ENCODE measurements at regions not wholly inside any gene's neighbourhood (a gene's known extent, or its start where the extent isn't known, plus 50 kb on each side); places are given as distances from the start of the nearest gene placed in this dataset.

DNA sequence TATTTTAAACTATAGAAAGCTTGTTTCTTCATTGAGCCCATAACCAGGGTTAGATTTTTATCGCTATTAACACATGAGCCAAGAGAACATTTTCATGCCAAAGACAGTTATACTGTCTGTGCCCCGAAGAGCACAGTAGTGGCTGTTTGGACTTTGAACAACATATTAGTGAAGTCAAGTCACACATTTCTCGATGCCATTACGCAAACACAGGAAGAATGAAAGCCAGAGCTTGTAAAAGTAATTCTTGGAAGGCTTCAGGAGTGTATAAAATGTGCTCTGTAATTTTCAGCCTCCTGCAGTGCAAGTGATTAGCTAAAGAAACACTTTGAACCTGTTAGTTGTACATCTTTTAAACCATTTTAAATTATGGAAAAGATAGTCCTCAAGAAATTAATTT is 590.7 kb upstream of the PITX2 start:
- H3K4me1 Mint-ChIP-seq: peaks cover 58% of the 10 kb centered on the region
- H3K9me3 Mint-ChIP-seq: no peaks in the 10 kb centered on the region
- no peaks in the 10 kb centered on the region for H3K36me3 Mint-ChIP-seq
- no peak overlapping the region for H3K27ac Mint-ChIP-seq
- H3K27me3 Mint-ChIP-seq (ENCODE audit: low read depth): no peaks in the 10 kb centered on the region
- no peak overlapping the region for H3K4me3 Mint-ChIP-seq
- TF ChIP-seq, protein P1, sequence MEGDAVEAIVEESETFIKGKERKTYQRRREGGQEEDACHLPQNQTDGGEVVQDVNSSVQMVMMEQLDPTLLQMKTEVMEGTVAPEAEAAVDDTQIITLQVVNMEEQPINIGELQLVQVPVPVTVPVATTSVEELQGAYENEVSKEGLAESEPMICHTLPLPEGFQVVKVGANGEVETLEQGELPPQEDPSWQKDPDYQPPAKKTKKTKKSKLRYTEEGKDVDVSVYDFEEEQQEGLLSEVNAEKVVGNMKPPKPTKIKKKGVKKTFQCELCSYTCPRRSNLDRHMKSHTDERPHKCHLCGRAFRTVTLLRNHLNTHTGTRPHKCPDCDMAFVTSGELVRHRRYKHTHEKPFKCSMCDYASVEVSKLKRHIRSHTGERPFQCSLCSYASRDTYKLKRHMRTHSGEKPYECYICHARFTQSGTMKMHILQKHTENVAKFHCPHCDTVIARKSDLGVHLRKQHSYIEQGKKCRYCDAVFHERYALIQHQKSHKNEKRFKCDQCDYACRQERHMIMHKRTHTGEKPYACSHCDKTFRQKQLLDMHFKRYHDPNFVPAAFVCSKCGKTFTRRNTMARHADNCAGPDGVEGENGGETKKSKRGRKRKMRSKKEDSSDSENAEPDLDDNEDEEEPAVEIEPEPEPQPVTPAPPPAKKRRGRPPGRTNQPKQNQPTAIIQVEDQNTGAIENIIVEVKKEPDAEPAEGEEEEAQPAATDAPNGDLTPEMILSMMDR (IDR thresholded peaks at IDR 0.05; ENCODE audit: unreplicated experiment): no peak
- no peak for DNase-seq (ENCODE audit: low spot score in 2 of 2, unreplicated experiment in 2 of 2)

DNA sequence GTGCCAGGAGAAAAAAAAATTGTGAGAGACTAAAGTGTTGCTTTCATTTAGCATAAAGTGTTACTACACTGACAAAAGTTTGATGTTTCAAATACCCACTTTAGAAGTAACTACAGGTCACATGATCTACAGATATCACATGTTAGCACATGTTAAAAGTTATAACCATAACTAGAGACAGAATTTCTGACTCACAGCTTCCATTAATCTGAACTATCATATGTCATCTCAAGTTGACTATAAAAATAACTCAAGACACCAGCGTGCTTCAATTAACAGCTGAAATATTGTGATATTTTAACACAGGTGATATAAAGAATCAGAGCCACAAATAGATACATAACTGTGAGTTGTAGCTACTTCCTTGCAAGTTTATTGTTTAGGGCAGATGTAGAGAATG is 591.5 kb upstream of the PITX2 start:
- TF ChIP-seq, protein P1 (IDR thresholded peaks at IDR 0.05; ENCODE audit: unreplicated experiment): no peak
- no peak overlapping the region for H3K27ac Mint-ChIP-seq
- H3K4me1 Mint-ChIP-seq: peaks cover 58% of the 10 kb centered on the region
- H3K4me3 Mint-ChIP-seq: no peak overlapping the region
- H3K36me3 Mint-ChIP-seq: no peaks in the 10 kb centered on the region
- no peak for DNase-seq (ENCODE audit: low spot score in 2 of 2, unreplicated experiment in 2 of 2)
- no peaks in the 10 kb centered on the region for H3K27me3 Mint-ChIP-seq (ENCODE audit: low read depth)
- no peaks in the 10 kb centered on the region for H3K9me3 Mint-ChIP-seq

DNA sequence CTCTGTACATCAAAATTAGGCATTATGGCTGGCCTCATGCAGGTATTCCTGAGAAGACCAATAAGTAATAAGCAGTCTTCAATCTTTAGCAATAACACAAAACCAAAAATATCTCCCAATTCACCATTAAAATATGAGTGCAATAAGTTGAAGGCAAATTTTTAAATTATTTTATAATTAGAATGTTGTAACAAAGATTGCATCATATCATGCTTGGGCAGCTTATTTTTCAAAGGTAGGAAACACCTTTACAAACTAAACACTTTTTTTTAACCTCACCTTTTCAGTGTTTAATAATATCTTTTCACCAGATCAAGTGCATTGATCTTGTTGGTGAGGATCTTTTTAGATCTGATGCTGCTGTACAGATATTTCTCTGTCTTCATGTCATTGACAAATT is 592.9 kb upstream of the PITX2 start:
- Mint-ChIP-seq H3K9me3 (no peaks in the 10 kb centered on the region), H3K27ac (no peak overlapping the region), H3K27me3 (ENCODE audit: low read depth) (no peaks in the 10 kb centered on the region), H3K4me3 (no peak overlapping the region), H3K4me1 (peaks cover 45% of the 10 kb centered on the region), H3K36me3 (no peaks in the 10 kb centered on the region)
- no peak for DNase-seq (ENCODE audit: low spot score in 2 of 2, unreplicated experiment in 2 of 2)
- TF ChIP-seq, protein P1 (IDR thresholded peaks at IDR 0.05; ENCODE audit: unreplicated experiment): no peak

DNA sequence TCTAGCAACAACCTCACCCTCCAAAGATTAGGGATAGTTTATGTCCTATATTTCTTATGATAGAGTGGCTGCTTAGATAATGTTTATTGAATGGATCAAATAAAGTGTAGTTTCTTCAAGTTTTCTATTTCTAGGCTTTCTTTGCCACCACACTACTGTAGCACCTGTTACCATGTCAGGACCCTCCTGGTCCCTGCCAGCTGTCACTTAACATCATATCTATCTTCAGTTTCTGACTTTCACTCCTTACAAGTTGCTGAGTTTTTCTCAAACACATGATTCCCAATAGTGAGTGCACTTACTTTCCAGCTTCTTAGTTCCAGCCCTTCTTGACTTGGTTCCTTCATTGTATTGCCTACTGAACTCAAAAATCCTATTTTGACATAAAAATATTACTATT is 593.9 kb upstream of the PITX2 start:
- no peaks in the 10 kb centered on the region for H3K27me3 Mint-ChIP-seq (ENCODE audit: low read depth)
- TF ChIP-seq, protein P1 (IDR thresholded peaks at IDR 0.05; ENCODE audit: unreplicated experiment): no peak
- no peak overlapping the region for H3K4me3 Mint-ChIP-seq

DNA sequence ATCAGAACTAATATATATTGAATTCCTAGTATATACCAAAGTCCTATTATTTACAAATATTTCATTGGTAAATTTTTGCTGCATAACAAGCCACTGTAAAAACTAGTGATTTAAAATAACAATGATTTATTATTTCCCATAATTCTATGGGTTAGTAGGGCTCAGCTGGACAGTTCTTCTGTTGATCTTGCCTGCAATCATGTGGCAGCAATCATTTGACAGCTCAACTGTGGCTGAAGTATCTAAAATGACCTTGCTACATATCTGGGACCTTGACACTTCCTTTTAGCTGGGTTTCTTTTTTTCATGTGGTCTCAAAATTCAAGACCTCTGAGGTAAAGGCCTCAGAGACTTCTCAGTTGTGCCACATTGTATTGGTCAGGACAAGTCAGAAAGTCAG is 598.5 kb upstream of the PITX2 start:
- Mint-ChIP-seq H3K27me3 (ENCODE audit: low read depth) (no peaks in the 10 kb centered on the region), H3K9me3 (no peaks in the 10 kb centered on the region)

More for the DNA sequence above, 593.9 kb upstream of the PITX2 start:
- no peaks in the 10 kb centered on the region for H3K9me3 Mint-ChIP-seq
- no peak overlapping the region for H3K27ac Mint-ChIP-seq
- DNase-seq (ENCODE audit: low spot score in 2 of 2, unreplicated experiment in 2 of 2): no peak
- no peaks in the 10 kb centered on the region for H3K36me3 Mint-ChIP-seq
- peaks cover 35% of the 10 kb centered on the region for H3K4me1 Mint-ChIP-seq

More for the DNA sequence above, 598.5 kb upstream of the PITX2 start:
- TF ChIP-seq, protein P1 (IDR thresholded peaks at IDR 0.05; ENCODE audit: unreplicated experiment): no peak
- H3K36me3 Mint-ChIP-seq: no peaks in the 10 kb centered on the region
- H3K4me3 Mint-ChIP-seq: no peak overlapping the region
- peaks cover 13% of the 10 kb centered on the region for H3K4me1 Mint-ChIP-seq
- H3K27ac Mint-ChIP-seq: no peak overlapping the region
- no peak for DNase-seq (ENCODE audit: low spot score in 2 of 2, unreplicated experiment in 2 of 2)
